Upper lobe of left lung (tissue), 4 donors: ENCODE measurements at regions not wholly inside any gene's neighbourhood (a gene's known extent, or its start where the extent isn't known, plus 50 kb on each side); places are given as distances from the start of the nearest gene placed in this dataset.

Experiments used
- POLR2AphosphoS5 ChIP-seq, 2 donors: sonication (generic); formaldehyde crosslinking; IDR thresholded peaks; one replicate each; pipeline ENCODE4 v1.5.1; 2017; ENCODE audit warnings: antibody characterized with exemption in 2 of 2
- TF ChIP-seq, protein P1 (sequence below), 6 experiments: fragments of 450-650 bp in 4 of 6; fragments of 200-600 bp in 2 of 6; sonication (generic) in 2 of 6; IDR thresholded peaks; one replicate each; pipeline ENCODE4 v1.5.1; 2016 to 2019; ENCODE audit warnings: antibody characterized with exemption in 6 of 6

- TF ChIP-seq, protein P1, sequence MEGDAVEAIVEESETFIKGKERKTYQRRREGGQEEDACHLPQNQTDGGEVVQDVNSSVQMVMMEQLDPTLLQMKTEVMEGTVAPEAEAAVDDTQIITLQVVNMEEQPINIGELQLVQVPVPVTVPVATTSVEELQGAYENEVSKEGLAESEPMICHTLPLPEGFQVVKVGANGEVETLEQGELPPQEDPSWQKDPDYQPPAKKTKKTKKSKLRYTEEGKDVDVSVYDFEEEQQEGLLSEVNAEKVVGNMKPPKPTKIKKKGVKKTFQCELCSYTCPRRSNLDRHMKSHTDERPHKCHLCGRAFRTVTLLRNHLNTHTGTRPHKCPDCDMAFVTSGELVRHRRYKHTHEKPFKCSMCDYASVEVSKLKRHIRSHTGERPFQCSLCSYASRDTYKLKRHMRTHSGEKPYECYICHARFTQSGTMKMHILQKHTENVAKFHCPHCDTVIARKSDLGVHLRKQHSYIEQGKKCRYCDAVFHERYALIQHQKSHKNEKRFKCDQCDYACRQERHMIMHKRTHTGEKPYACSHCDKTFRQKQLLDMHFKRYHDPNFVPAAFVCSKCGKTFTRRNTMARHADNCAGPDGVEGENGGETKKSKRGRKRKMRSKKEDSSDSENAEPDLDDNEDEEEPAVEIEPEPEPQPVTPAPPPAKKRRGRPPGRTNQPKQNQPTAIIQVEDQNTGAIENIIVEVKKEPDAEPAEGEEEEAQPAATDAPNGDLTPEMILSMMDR (IDR thresholded peaks at IDR 0.05): no peak
- TF ChIP-seq POLR2AphosphoS5 (IDR thresholded peaks at IDR 0.05): no peak
These were observed 662.4 kb upstream of the EYS start for GRCh38 chr6:66369407-66369806.
